ENCODE measurements at regions not wholly inside any gene's neighbourhood (a gene's known extent, or its start where the extent isn't known, plus 50 kb on each side); places are given as distances from the start of the nearest gene placed in this dataset.

GRCh38 chr2:80703532-80703931, 399.0 kb upstream of the LRRTM1 start:
- no peak for TF ChIP-seq POLR2A (IDR thresholded peaks at IDR 0.05)
- TF ChIP-seq, protein P1, sequence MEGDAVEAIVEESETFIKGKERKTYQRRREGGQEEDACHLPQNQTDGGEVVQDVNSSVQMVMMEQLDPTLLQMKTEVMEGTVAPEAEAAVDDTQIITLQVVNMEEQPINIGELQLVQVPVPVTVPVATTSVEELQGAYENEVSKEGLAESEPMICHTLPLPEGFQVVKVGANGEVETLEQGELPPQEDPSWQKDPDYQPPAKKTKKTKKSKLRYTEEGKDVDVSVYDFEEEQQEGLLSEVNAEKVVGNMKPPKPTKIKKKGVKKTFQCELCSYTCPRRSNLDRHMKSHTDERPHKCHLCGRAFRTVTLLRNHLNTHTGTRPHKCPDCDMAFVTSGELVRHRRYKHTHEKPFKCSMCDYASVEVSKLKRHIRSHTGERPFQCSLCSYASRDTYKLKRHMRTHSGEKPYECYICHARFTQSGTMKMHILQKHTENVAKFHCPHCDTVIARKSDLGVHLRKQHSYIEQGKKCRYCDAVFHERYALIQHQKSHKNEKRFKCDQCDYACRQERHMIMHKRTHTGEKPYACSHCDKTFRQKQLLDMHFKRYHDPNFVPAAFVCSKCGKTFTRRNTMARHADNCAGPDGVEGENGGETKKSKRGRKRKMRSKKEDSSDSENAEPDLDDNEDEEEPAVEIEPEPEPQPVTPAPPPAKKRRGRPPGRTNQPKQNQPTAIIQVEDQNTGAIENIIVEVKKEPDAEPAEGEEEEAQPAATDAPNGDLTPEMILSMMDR (IDR thresholded peaks at IDR 0.05), result no peak
